Testis (tissue), 2 donors: ENCODE measurements at regions not wholly inside any gene's neighbourhood (a gene's known extent, or its start where the extent isn't known, plus 50 kb on each side); places are given as distances from the start of the nearest gene placed in this dataset.

ENCODE experiments used
- DNase-seq: peaks from one replicate; pipeline ENCODE4 v3.0.0-alpha.2; 2019
- H3K27ac ChIP-seq, 2 donors: fragments of 200-600 bp; sonication (generic); one replicate each; pipeline ENCODE4 v1.5.1; 2019
- H3K27me3 ChIP-seq: fragments of 200-600 bp; sonication (generic); one replicate; pipeline ENCODE4 v1.5.1; 2019
- H3K36me3 ChIP-seq: fragments of 200-600 bp; sonication (generic); one replicate; pipeline ENCODE4 v1.5.1; 2017; ENCODE audit warnings: low read depth; ENCODE audit errors: missing control alignments
- H3K4me1 ChIP-seq: fragments of 200-600 bp; sonication (generic); one replicate; pipeline ENCODE4 v1.5.1; 2019
- H3K4me3 ChIP-seq, 2 donors: fragments of 200-600 bp; sonication (generic); one replicate each; pipeline ENCODE4 v1.5.1; 2017 to 2019
- H3K9me3 ChIP-seq: fragments of 200-600 bp; sonication (generic); one replicate; pipeline ENCODE4 v1.5.1; 2017
- POLR2A ChIP-seq: fragments of 450-650 bp; IDR thresholded peaks from one replicate; pipeline ENCODE4 v1.6.1; 2017; ENCODE audit warnings: antibody characterized with exemption, mild to moderate bottlenecking, moderate library complexity
- WGBS, 2 donors: methylation state at CpG; one replicate each; pipeline ENCODE4 v1.1.5; 2018; 5-methylcytosine and 5-hydroxymethylcytosine counted together
- intact Hi-C: fragments of 100-400 bp; cut with DNase I; formaldehyde crosslinking; loops from one replicate; pipeline ENCODE4 v1.15.1; 2023; ENCODE audit warnings: low total_unique reads
- TF ChIP-seq, protein P1 (sequence below), 3 experiments: fragments of 450-650 bp in 2 of 3; fragments of 200-600 bp in 1 of 3; sonication (generic) in 1 of 3; IDR thresholded peaks; one replicate each; pipeline ENCODE4 v1.5.1; 2016 to 2019; ENCODE audit warnings: antibody characterized with exemption in 3 of 3, mild to moderate bottlenecking in 2 of 3, moderate library complexity in 1 of 3

DNA sequence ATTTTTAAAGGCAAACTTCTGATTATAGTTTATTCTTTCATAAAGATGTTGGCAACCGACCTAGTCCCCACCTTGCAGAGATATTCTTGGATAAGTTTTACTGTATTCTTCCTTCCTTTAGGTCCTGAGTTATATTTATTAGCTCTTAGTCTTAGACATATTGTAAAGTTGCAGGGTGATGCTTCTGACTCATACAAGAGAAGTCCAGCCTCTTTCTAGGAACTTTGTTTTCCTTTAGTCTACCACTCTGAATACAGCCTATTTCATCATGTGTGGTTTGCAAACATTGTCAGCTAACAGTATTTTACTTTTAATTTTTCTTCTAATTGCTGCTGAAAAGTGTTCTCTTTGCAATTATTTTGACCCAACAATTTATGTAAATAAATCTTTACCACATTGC, 686.7 kb downstream of the COL12A1 start:
- Histone ChIP-seq H3K36me3 (no peaks in the 10 kb centered on the region), H3K4me3 (no peak overlapping the region), H3K4me1 (no peaks in the 10 kb centered on the region), H3K27me3 (no peaks in the 10 kb centered on the region), H3K27ac (no peak overlapping the region), H3K9me3 (no peaks in the 10 kb centered on the region)
- DNase-seq: no peak
- 71 to 76% methylated on average over 1 of the region's 1 CpG for WGBS, 2 donors
- TF ChIP-seq, protein P1, sequence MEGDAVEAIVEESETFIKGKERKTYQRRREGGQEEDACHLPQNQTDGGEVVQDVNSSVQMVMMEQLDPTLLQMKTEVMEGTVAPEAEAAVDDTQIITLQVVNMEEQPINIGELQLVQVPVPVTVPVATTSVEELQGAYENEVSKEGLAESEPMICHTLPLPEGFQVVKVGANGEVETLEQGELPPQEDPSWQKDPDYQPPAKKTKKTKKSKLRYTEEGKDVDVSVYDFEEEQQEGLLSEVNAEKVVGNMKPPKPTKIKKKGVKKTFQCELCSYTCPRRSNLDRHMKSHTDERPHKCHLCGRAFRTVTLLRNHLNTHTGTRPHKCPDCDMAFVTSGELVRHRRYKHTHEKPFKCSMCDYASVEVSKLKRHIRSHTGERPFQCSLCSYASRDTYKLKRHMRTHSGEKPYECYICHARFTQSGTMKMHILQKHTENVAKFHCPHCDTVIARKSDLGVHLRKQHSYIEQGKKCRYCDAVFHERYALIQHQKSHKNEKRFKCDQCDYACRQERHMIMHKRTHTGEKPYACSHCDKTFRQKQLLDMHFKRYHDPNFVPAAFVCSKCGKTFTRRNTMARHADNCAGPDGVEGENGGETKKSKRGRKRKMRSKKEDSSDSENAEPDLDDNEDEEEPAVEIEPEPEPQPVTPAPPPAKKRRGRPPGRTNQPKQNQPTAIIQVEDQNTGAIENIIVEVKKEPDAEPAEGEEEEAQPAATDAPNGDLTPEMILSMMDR (IDR thresholded peaks at IDR 0.05): no peak
- no peak for TF ChIP-seq POLR2A
- intact Hi-C loops: no loop called here

DNA sequence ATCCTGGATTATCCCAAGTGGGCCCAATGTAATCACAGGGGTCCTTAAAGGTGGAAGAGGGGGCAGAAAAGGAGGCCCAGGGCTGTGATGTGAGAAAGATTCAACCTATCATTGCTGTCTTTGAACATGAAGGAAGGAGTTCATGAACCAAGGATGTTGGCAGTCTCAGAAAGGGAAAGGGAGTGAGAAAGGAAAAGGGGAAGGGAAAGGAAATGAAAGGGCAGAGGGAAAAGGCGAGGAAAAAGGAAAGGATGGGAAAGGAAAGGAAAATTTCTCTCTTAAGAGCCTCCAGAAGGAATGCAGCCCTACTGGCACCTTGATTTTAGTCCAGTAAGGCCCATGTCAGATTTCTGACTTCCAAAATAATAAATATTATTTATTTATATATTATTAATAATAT, 687.8 kb downstream of the COL12A1 start:
- Histone ChIP-seq H3K4me3 (no peak overlapping the region), H3K4me1 (no peaks in the 10 kb centered on the region), H3K9me3 (no peaks in the 10 kb centered on the region), H3K36me3 (no peaks in the 10 kb centered on the region), H3K27ac (no peak overlapping the region), H3K27me3 (no peaks in the 10 kb centered on the region)
- no peak for TF ChIP-seq POLR2A
- TF ChIP-seq, protein P1 (IDR thresholded peaks at IDR 0.05): no peak
- no peak for DNase-seq
- intact Hi-C loops: no loop called here
- WGBS, 2 donors: 85 to 87% methylated on average over 1 of the region's 1 CpG

DNA sequence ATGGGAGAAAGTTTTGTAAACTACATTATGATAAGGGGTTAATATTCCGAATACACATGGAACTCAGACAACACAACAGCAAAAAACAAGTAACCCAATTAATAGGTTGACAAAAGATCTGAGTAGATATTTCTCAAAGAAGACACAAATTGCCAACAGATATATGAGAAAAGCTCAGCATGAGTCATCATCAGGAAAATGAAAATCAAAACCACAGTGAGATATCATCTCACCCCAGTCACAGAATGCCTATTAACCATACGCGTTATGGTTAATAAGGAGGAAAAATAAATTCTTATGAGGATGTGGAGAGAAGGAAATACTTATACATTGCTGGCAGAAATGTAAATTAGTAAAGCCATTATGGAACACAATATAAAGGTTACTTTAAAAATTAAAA, 695.0 kb downstream of the COL12A1 start:
- DNase-seq: no peak
- Histone ChIP-seq H3K4me3 (no peak overlapping the region), H3K27me3 (no peaks in the 10 kb centered on the region), H3K4me1 (no peaks in the 10 kb centered on the region), H3K36me3 (no peaks in the 10 kb centered on the region), H3K9me3 (no peaks in the 10 kb centered on the region), H3K27ac (no peak overlapping the region)
- no peak for TF ChIP-seq POLR2A
- TF ChIP-seq, protein P1 (IDR thresholded peaks at IDR 0.05): no peak
- intact Hi-C loops: no loop called here
- 84 to 89% methylated on average over 3 of the region's 3 CpGs for WGBS, 2 donors

GRCh38 chr6:74507649-74508048, 698.2 kb downstream of the COL12A1 start:
- peaks cover 4% of the 10 kb centered on the region for H3K9me3 ChIP-seq
- no peaks in the 10 kb centered on the region for H3K36me3 ChIP-seq
- no peak overlapping the region for H3K4me3 ChIP-seq
- TF ChIP-seq, protein P1 (IDR thresholded peaks at IDR 0.05): no peak
- TF ChIP-seq POLR2A: no peak
- no peaks in the 10 kb centered on the region for H3K4me1 ChIP-seq
- no peaks in the 10 kb centered on the region for H3K27me3 ChIP-seq
- 49 to 59% methylated on average over 1 of the region's 1 CpG for WGBS, 2 donors
- H3K27ac ChIP-seq: no peak overlapping the region
- no peak for DNase-seq
- intact Hi-C loops: no loop called here

DNA sequence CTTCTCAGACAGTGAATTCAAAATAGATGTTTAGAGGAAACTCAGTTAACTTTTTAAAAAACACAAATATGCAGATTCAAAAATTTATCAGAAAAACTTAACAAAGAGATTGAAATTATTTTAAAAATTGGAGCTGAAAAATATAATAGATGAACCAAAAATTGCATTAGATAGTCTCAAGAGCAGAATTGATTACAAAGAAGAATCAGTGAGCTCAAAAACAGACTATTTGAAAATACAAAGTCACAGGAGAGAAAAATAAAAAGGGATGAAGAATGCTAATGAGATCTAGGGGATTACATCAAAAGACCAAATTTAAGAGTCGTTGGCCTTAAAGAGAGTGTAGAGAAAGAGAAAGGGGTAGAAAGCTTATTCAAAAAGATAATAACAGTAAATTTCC, 700.5 kb downstream of the COL12A1 start:
- H3K27me3 ChIP-seq: no peaks in the 10 kb centered on the region

More for the DNA sequence above, 700.5 kb downstream of the COL12A1 start:
- peaks cover 4% of the 10 kb centered on the region for H3K9me3 ChIP-seq
- no peak for TF ChIP-seq POLR2A
- TF ChIP-seq, protein P1 (IDR thresholded peaks at IDR 0.05): no peak
- WGBS, 2 donors: 60 to 77% methylated on average over 1 of the region's 1 CpG
- no peak for DNase-seq
- no peak overlapping the region for H3K27ac ChIP-seq
- H3K4me3 ChIP-seq: no peak overlapping the region
- no peaks in the 10 kb centered on the region for H3K4me1 ChIP-seq
- intact Hi-C loops: no loop called here
- no peaks in the 10 kb centered on the region for H3K36me3 ChIP-seq
